ENCODE measurements at regions not wholly inside any gene's neighbourhood (a gene's known extent, or its start where the extent isn't known, plus 50 kb on each side); places are given as distances from the start of the nearest gene placed in this dataset.

DNA sequence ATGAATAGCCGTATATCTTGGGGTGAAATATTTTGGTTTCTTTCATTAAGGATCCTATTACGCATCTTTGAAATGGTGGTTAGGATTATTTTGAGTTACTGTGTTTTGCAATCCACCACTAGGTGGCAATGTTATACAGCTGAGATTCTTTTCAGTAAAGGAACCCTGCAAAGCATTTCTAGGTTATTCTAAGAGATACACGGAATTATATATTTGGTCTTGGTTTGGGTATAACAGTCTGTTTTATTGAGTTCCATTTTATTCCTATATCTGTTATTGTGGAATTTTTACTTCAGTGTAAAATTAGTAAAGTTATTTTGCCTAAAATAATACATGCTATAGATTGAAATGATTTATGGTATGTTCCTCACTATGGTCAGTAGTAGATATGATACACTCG is 62.9 kb upstream of the CPHXL start:
- no peak for TF ChIP-seq GLI4 (CRISPR knock-in tag; IDR thresholded peaks at IDR 0.05; ENCODE audit: borderline replicate concordance)
- no peak for TF ChIP-seq TAF1 (CRISPR knock-in tag; IDR thresholded peaks at IDR 0.05)
- TF ChIP-seq POLR2AphosphoS5 (IDR thresholded peaks at IDR 0.05; ENCODE audit: low read depth, low read length), result no peak
- TF ChIP-seq RAD21 (CRISPR knock-in tag; IDR thresholded peaks at IDR 0.05), result peak; percentile 52; the same call in 1 of the 2 replicates
- TF ChIP-seq, protein P1, sequence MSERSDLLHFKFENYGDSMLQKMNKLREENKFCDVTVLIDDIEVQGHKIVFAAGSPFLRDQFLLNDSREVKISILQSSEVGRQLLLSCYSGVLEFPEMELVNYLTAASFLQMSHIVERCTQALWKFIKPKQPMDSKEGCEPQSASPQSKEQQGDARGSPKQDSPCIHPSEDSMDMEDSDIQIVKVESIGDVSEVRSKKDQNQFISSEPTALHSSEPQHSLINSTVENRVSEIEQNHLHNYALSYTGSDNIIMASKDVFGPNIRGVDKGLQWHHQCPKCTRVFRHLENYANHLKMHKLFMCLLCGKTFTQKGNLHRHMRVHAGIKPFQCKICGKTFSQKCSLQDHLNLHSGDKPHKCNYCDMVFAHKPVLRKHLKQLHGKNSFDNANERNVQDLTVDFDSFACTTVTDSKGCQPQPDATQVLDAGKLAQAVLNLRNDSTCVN (CRISPR knock-in tag; IDR thresholded peaks at IDR 0.05; ENCODE audit: borderline replicate concordance), result no peak
- TF ChIP-seq RFX5 (IDR thresholded peaks at IDR 0.05; ENCODE audit: low read depth, low read length), result no peak
- TF ChIP-seq, protein P2, sequence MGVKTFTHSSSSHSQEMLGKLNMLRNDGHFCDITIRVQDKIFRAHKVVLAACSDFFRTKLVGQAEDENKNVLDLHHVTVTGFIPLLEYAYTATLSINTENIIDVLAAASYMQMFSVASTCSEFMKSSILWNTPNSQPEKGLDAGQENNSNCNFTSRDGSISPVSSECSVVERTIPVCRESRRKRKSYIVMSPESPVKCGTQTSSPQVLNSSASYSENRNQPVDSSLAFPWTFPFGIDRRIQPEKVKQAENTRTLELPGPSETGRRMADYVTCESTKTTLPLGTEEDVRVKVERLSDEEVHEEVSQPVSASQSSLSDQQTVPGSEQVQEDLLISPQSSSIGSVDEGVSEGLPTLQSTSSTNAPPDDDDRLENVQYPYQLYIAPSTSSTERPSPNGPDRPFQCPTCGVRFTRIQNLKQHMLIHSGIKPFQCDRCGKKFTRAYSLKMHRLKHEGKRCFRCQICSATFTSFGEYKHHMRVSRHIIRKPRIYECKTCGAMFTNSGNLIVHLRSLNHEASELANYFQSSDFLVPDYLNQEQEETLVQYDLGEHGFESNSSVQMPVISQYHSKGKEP (CRISPR knock-in tag; IDR thresholded peaks at IDR 0.05), result no peak
- TF ChIP-seq KMT2A (CRISPR knock-in tag; IDR thresholded peaks at IDR 0.05), result no peak
- no peak for TF ChIP-seq ZNF230 (CRISPR knock-in tag; IDR thresholded peaks at IDR 0.05)
- no peak for TF ChIP-seq EP300 (IDR thresholded peaks at IDR 0.05; ENCODE audit: low read depth in 2 of 2, low read length in 2 of 2)
- no peak for TF ChIP-seq EP300 (CRISPR knock-in tag; IDR thresholded peaks at IDR 0.05; ENCODE audit: borderline replicate concordance)

All from HepG2 (cell line).